HG03571 (cell line): ENCODE measurements at regions not wholly inside any gene's neighbourhood (a gene's known extent, or its start where the extent isn't known, plus 50 kb on each side); places are given as distances from the start of the nearest gene placed in this dataset.

ENCODE experiments used
- ATAC-seq: cut with Tn5 transposase; IDR thresholded peaks from one replicate; pipeline ENCODE4 v1.9.1; 2021; ENCODE audit not compliant: unreplicated experiment

- no peak for ATAC-seq
Measured at GRCh38 chr3:194738254-194739093, 52.8 kb downstream of the FAM43A start.

GRCh38 chr3:194739498-194740284 lies 54.0 kb downstream of the FAM43A start:
- ATAC-seq: no peak

- no peak for ATAC-seq
Measured at GRCh38 chr3:194740859-194741491, 55.3 kb downstream of the FAM43A start.

GRCh38 chr3:194741916-194742315 lies 56.2 kb downstream of the FAM43A start:
- no peak for ATAC-seq

GRCh38 chr3:194744826-194745225 lies 59.1 kb downstream of the FAM43A start:
- no peak for ATAC-seq

GRCh38 chr3:194745422-194746184 lies 59.9 kb downstream of the FAM43A start:
- ATAC-seq: no peak

GRCh38 chr3:194748225-194748624 lies 62.5 kb downstream of the FAM43A start:
- no peak for ATAC-seq

- no peak for ATAC-seq
Measured at GRCh38 chr3:194749631-194750490, 64.2 kb downstream of the FAM43A start.

- no peak for ATAC-seq
Measured at GRCh38 chr3:194750491-194750828, 64.8 kb downstream of the FAM43A start.

GRCh38 chr3:194755671-194756459 lies 70.2 kb downstream of the FAM43A start:
- no peak for ATAC-seq

- no peak for ATAC-seq
Measured at GRCh38 chr3:194756460-194756779, 70.7 kb downstream of the FAM43A start.

GRCh38 chr3:194756791-194757325 lies 71.2 kb downstream of the FAM43A start:
- no peak for ATAC-seq

GRCh38 chr3:194757647-194758061 lies 72.0 kb downstream of the FAM43A start:
- no peak for ATAC-seq

GRCh38 chr3:194758716-194759115 lies 73.0 kb downstream of the FAM43A start:
- ATAC-seq: no peak

- ATAC-seq: no peak
Measured at GRCh38 chr3:194760494-194761137, 74.9 kb downstream of the FAM43A start.

GRCh38 chr3:194761384-194761783 lies 75.7 kb downstream of the FAM43A start:
- ATAC-seq: no peak

GRCh38 chr3:194766845-194767244 lies 81.2 kb downstream of the FAM43A start:
- no peak for ATAC-seq

GRCh38 chr3:194767446-194768207 lies 81.9 kb downstream of the FAM43A start:
- no peak for ATAC-seq
